VCaP (cell line): ENCODE measurements at regions not wholly inside any gene's neighbourhood (a gene's known extent, or its start where the extent isn't known, plus 50 kb on each side); places are given as distances from the start of the nearest gene placed in this dataset.

Experiments
- H3K27ac ChIP-seq: fragments of 450-650 bp; 2 replicates; pipeline ENCODE4 v1.5.1; 2017
- CTCF ChIP-seq: fragments of 450-650 bp; conservative IDR thresholded peaks from 2 replicates; pipeline ENCODE4 v1.5.1; 2017; ENCODE audit warnings: mild to moderate bottlenecking, moderate library complexity

GRCh38 chr5:71771191-71771590 lies 52.1 kb downstream of the CARTPT start:
- H3K27ac ChIP-seq: no peak overlapping the region
- TF ChIP-seq CTCF: no peak

GRCh38 chr5:71778678-71779276 lies 59.7 kb downstream of the CARTPT start:
- peak; percentile 78 for TF ChIP-seq CTCF
- H3K27ac ChIP-seq: no peak overlapping the region

- H3K27ac ChIP-seq: no peak overlapping the region
- no peak for TF ChIP-seq CTCF
These were observed 61.5 kb downstream of the CARTPT start for GRCh38 chr5:71780597-71780996.

- TF ChIP-seq CTCF: no peak
- no peak overlapping the region for H3K27ac ChIP-seq
These were observed 63.3 kb downstream of the CARTPT start for GRCh38 chr5:71782393-71782770.

GRCh38 chr5:71782771-71783770 lies 64.0 kb downstream of the CARTPT start:
- peak overlapping the region; percentile 31; the same call in 1 of the 2 replicates for H3K27ac ChIP-seq
- peak; percentile 77 for TF ChIP-seq CTCF

GRCh38 chr5:71783891-71784290 lies 64.8 kb downstream of the CARTPT start:
- H3K27ac ChIP-seq: 0 out of 2 replicates have a peak overlapping the region, but pooled peaks have one; percentile 31
- no peak for TF ChIP-seq CTCF

- TF ChIP-seq CTCF: no peak
These were observed 67.4 kb downstream of the CARTPT start for GRCh38 chr5:71786337-71787055.

More at GRCh38 chr5:71786337-71787055, 67.4 kb downstream of the CARTPT start:
- no peak overlapping the region for H3K27ac ChIP-seq
